ENCODE measurements at regions not wholly inside any gene's neighbourhood (a gene's known extent, or its start where the extent isn't known, plus 50 kb on each side); places are given as distances from the start of the nearest gene placed in this dataset.
A peak's percentile ranks its signal among the peaks of the same experiment; 100 is the strongest.

DNA sequence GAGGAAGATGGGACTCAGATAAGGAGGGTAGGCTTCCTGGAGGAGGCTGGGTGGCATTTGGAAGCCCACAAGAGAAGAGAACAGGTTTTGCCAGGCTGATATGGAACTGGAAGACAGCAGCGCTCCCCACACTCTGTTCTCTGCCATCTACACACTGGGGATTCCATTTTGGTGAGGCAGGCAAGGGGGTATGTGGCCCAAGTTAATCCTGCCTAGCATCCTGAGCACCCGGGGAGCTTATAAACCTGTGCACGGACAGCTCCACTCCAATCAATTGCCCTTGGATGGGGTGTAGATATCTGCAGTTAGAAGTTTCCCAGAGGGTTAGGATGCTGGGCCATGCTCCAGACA, 158.8 kb downstream of the MACROH2A1 start:
- Histone ChIP-seq H3K23ac (ENCODE audit: low read depth, low read length, poor library complexity) (no peak overlapping the region), H3K36me3 (replicated peaks in 1 of 2; ENCODE audit: control insufficient read depth in 2 of 2, insufficient read depth in 2 of 2, low read length in 2 of 2) (no peaks in the 10 kb centered on the region), H3K27me3 (ENCODE audit: control insufficient read depth in 3 of 3, insufficient read depth in 3 of 3, low read depth in 1 of 3, low read length in 3 of 3) (peaks cover 0 to 25% (median 0%) of the 10 kb centered on the region in 3 experiments), H2AFZ (ENCODE audit: low read length) (no peak overlapping the region), H2BK15ac (ENCODE audit: low read length) (no peak overlapping the region), H3K9me3 (replicated peaks in 1 of 2; ENCODE audit: control insufficient read depth in 2 of 2, insufficient read depth in 1 of 2, low read depth in 1 of 2, low read length in 2 of 2) (no peaks in the 10 kb centered on the region), H3K4ac (ENCODE audit: low read length) (no peak overlapping the region), H4K8ac (ENCODE audit: low read depth, low read length) (no peak overlapping the region), H3K4me2 (ENCODE audit: insufficient read depth, low read length, poor library complexity, severe bottlenecking) (no peak overlapping the region), H4K91ac (ENCODE audit: low read depth, low read length, poor library complexity) (no peak overlapping the region), H2BK5ac (ENCODE audit: low read length) (no peak overlapping the region), H3K79me1 (ENCODE audit: low read depth, low read length) (no peaks in the 10 kb centered on the region), H2BK120ac (ENCODE audit: low read depth, low read length) (no peak overlapping the region), H3K18ac (ENCODE audit: low read length) (no peak overlapping the region), H3K27ac (replicated peaks; ENCODE audit: low read length) (no peak overlapping the region), H2AK5ac (ENCODE audit: low read depth, low read length) (no peak overlapping the region), H3K4me3 (ENCODE audit: low read length in 2 of 2) (no peak overlapping the region), H2BK12ac (ENCODE audit: low read length) (no peak overlapping the region), H3K9ac (ENCODE audit: low read depth, low read length, poor library complexity) (no peak overlapping the region), H3K14ac (ENCODE audit: low read length) (no peak overlapping the region), H3K4me1 (ENCODE audit: control insufficient read depth in 2 of 2, insufficient read depth in 1 of 2, low read depth in 1 of 2, low read length in 2 of 2) (peaks cover 0 to 6% of the 10 kb centered on the region in 2 donors)
- WGBS, 2 donors (ENCODE audit: extremely low coverage in 2 of 2, insufficient read length in 2 of 2, insufficient replicate concordance in 1 of 2) = no CpG with 5 or more reads among the region's 3 CpGs
- DNase-seq (ENCODE audit: low spot score) = no peak

- peaks cover 0 to 6% of the 10 kb centered on the region in 2 donors for H3K4me1 ChIP-seq (ENCODE audit: control insufficient read depth in 2 of 2, insufficient read depth in 1 of 2, low read depth in 1 of 2, low read length in 2 of 2)
These were observed 159.4 kb downstream of the MACROH2A1 start for GRCh38 chr5:135239453-135240282.

GRCh38 chr5:135238622-135239452, 160.2 kb downstream of the MACROH2A1 start:
- DNase-seq (ENCODE audit: low spot score) = no peak
- peaks cover 0 to 37% (median 0%) of the 10 kb centered on the region in 3 experiments for H3K27me3 ChIP-seq (ENCODE audit: control insufficient read depth in 3 of 3, insufficient read depth in 3 of 3, low read depth in 1 of 3, low read length in 3 of 3)
- H4K91ac ChIP-seq (ENCODE audit: low read depth, low read length, poor library complexity) = no peak overlapping the region

More at GRCh38 chr5:135239453-135240282, 159.4 kb downstream of the MACROH2A1 start:
- Histone ChIP-seq H2BK12ac (ENCODE audit: low read length) (no peak overlapping the region), H3K79me1 (ENCODE audit: low read depth, low read length) (no peaks in the 10 kb centered on the region), H2BK5ac (ENCODE audit: low read length) (no peak overlapping the region), H2BK15ac (ENCODE audit: low read length) (no peak overlapping the region), H3K9ac (ENCODE audit: low read depth, low read length, poor library complexity) (no peak overlapping the region), H3K27ac (replicated peaks; ENCODE audit: low read length) (no peak overlapping the region), H3K4me2 (ENCODE audit: insufficient read depth, low read length, poor library complexity, severe bottlenecking) (no peak overlapping the region), H3K27me3 (ENCODE audit: control insufficient read depth in 3 of 3, insufficient read depth in 3 of 3, low read depth in 1 of 3, low read length in 3 of 3) (peaks cover 0 to 30% (median 0%) of the 10 kb centered on the region in 3 experiments), H3K4me3 (ENCODE audit: low read length in 2 of 2) (no peak overlapping the region), H2AFZ (ENCODE audit: low read length) (no peak overlapping the region), H3K23ac (ENCODE audit: low read depth, low read length, poor library complexity) (no peak overlapping the region), H3K36me3 (replicated peaks in 1 of 2; ENCODE audit: control insufficient read depth in 2 of 2, insufficient read depth in 2 of 2, low read length in 2 of 2) (no peaks in the 10 kb centered on the region), H3K9me3 (replicated peaks in 1 of 2; ENCODE audit: control insufficient read depth in 2 of 2, insufficient read depth in 1 of 2, low read depth in 1 of 2, low read length in 2 of 2) (no peaks in the 10 kb centered on the region), H2BK120ac (ENCODE audit: low read depth, low read length) (no peak overlapping the region), H3K18ac (ENCODE audit: low read length) (no peak overlapping the region), H2AK5ac (ENCODE audit: low read depth, low read length) (no peak overlapping the region), H4K91ac (ENCODE audit: low read depth, low read length, poor library complexity) (no peak overlapping the region), H4K8ac (ENCODE audit: low read depth, low read length) (no peak overlapping the region), H3K4ac (ENCODE audit: low read length) (no peak overlapping the region), H3K14ac (ENCODE audit: low read length) (peak overlapping the region; percentile 23)
- DNase-seq (ENCODE audit: low spot score) = no peak
- WGBS, 2 donors (ENCODE audit: extremely low coverage in 2 of 2, insufficient read length in 2 of 2, insufficient replicate concordance in 1 of 2) = no CpG with 5 or more reads among the region's 11 CpGs

DNA sequence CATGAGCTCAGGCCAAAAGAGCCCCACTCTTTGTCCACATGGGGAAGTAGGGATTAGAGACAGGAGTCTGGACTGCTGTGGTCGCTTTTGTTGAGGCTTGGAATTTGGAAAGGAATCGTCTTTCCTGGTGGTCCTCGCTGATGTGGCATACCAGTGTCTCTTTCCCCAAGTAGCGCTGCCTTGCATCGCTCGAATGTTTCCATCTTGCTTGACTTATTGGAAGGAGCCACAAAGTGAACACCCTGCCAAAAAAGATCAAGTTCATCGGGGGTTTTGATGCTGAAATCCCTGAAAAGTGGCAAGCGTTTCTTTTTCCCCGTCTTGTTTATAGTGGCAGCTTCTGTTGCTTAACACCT, 161.3 kb downstream of the MACROH2A1 start:
- no peak overlapping the region for H3K4me3 ChIP-seq (ENCODE audit: low read length in 2 of 2)
- H4K8ac ChIP-seq (ENCODE audit: low read depth, low read length) = no peak overlapping the region
- no peak overlapping the region for H3K18ac ChIP-seq (ENCODE audit: low read length)
- H3K9me3 ChIP-seq (replicated peaks in 1 of 2; ENCODE audit: control insufficient read depth in 2 of 2, insufficient read depth in 1 of 2, low read depth in 1 of 2, low read length in 2 of 2) = no peaks in the 10 kb centered on the region
- no peak overlapping the region for H3K14ac ChIP-seq (ENCODE audit: low read length)
- H3K27ac ChIP-seq (replicated peaks; ENCODE audit: low read length) = no peak overlapping the region
- no CpG with 5 or more reads among the region's 9 CpGs for WGBS, 2 donors (ENCODE audit: extremely low coverage in 2 of 2, insufficient read length in 2 of 2, insufficient replicate concordance in 1 of 2)
- DNase-seq (ENCODE audit: low spot score) = no peak
- no peak overlapping the region for H4K91ac ChIP-seq (ENCODE audit: low read depth, low read length, poor library complexity)
- H3K9ac ChIP-seq (ENCODE audit: low read depth, low read length, poor library complexity) = no peak overlapping the region
- no peak overlapping the region for H3K23ac ChIP-seq (ENCODE audit: low read depth, low read length, poor library complexity)
- H2AFZ ChIP-seq (ENCODE audit: low read length) = no peak overlapping the region
- no peak overlapping the region for H3K4ac ChIP-seq (ENCODE audit: low read length)
- H3K79me1 ChIP-seq (ENCODE audit: low read depth, low read length) = no peaks in the 10 kb centered on the region
- H3K36me3 ChIP-seq (replicated peaks in 1 of 2; ENCODE audit: control insufficient read depth in 2 of 2, insufficient read depth in 2 of 2, low read length in 2 of 2) = no peaks in the 10 kb centered on the region
- peaks cover 0 to 6% of the 10 kb centered on the region in 2 donors for H3K4me1 ChIP-seq (ENCODE audit: control insufficient read depth in 2 of 2, insufficient read depth in 1 of 2, low read depth in 1 of 2, low read length in 2 of 2)
- no peak overlapping the region for H2AK5ac ChIP-seq (ENCODE audit: low read depth, low read length)
- no peak overlapping the region for H3K4me2 ChIP-seq (ENCODE audit: insufficient read depth, low read length, poor library complexity, severe bottlenecking)
- peaks cover 0 to 39% (median 0%) of the 10 kb centered on the region in 3 experiments for H3K27me3 ChIP-seq (ENCODE audit: control insufficient read depth in 3 of 3, insufficient read depth in 3 of 3, low read depth in 1 of 3, low read length in 3 of 3)
- no peak overlapping the region for H2BK5ac ChIP-seq (ENCODE audit: low read length)
- H2BK12ac ChIP-seq (ENCODE audit: low read length) = no peak overlapping the region
- H2BK120ac ChIP-seq (ENCODE audit: low read depth, low read length) = no peak overlapping the region
- H2BK15ac ChIP-seq (ENCODE audit: low read length) = no peak overlapping the region

More at GRCh38 chr5:135238622-135239452, 160.2 kb downstream of the MACROH2A1 start:
- no peak overlapping the region for H4K8ac ChIP-seq (ENCODE audit: low read depth, low read length)
- H3K18ac ChIP-seq (ENCODE audit: low read length) = no peak overlapping the region
- H3K9ac ChIP-seq (ENCODE audit: low read depth, low read length, poor library complexity) = no peak overlapping the region
- H3K9me3 ChIP-seq (replicated peaks in 1 of 2; ENCODE audit: control insufficient read depth in 2 of 2, insufficient read depth in 1 of 2, low read depth in 1 of 2, low read length in 2 of 2) = no peaks in the 10 kb centered on the region
- no peak overlapping the region for H3K27ac ChIP-seq (replicated peaks; ENCODE audit: low read length)
- no peaks in the 10 kb centered on the region for H3K36me3 ChIP-seq (replicated peaks in 1 of 2; ENCODE audit: control insufficient read depth in 2 of 2, insufficient read depth in 2 of 2, low read length in 2 of 2)
- H3K4ac ChIP-seq (ENCODE audit: low read length) = no peak overlapping the region
- no peak overlapping the region for H3K4me2 ChIP-seq (ENCODE audit: insufficient read depth, low read length, poor library complexity, severe bottlenecking)
- H3K79me1 ChIP-seq (ENCODE audit: low read depth, low read length) = no peaks in the 10 kb centered on the region
- no peak overlapping the region for H2BK12ac ChIP-seq (ENCODE audit: low read length)
- no CpG with 5 or more reads among the region's 11 CpGs for WGBS, 2 donors (ENCODE audit: extremely low coverage in 2 of 2, insufficient read length in 2 of 2, insufficient replicate concordance in 1 of 2)
- no peak overlapping the region for H2BK120ac ChIP-seq (ENCODE audit: low read depth, low read length)
- H3K14ac ChIP-seq (ENCODE audit: low read length) = no peak overlapping the region
- H3K4me3 ChIP-seq (ENCODE audit: low read length in 2 of 2) = no peak overlapping the region
- H3K23ac ChIP-seq (ENCODE audit: low read depth, low read length, poor library complexity) = no peak overlapping the region
- no peak overlapping the region for H2AFZ ChIP-seq (ENCODE audit: low read length)
- H3K4me1 ChIP-seq (ENCODE audit: control insufficient read depth in 2 of 2, insufficient read depth in 1 of 2, low read depth in 1 of 2, low read length in 2 of 2) = peaks cover 0 to 6% of the 10 kb centered on the region in 2 donors
- H2BK15ac ChIP-seq (ENCODE audit: low read length) = no peak overlapping the region
- H2BK5ac ChIP-seq (ENCODE audit: low read length) = no peak overlapping the region
- no peak overlapping the region for H2AK5ac ChIP-seq (ENCODE audit: low read depth, low read length)

Data from neuronal stem cell (in vitro differentiated cells).